Activated CD4-positive, alpha-beta T cell treated with anti-CD3 and anti-CD28 coated beads, Interleukin-2, amount 50 U/mL, for 48 hours (primary cell): ENCODE measurements at regions not wholly inside any gene's neighbourhood (a gene's known extent, or its start where the extent isn't known, plus 50 kb on each side); places are given as distances from the start of the nearest gene placed in this dataset.

Experiments used
- DNase-seq, 2 experiments: peaks; one replicate each; pipeline ENCODE4 v3.0.0-alpha.2; 2020

DNA sequence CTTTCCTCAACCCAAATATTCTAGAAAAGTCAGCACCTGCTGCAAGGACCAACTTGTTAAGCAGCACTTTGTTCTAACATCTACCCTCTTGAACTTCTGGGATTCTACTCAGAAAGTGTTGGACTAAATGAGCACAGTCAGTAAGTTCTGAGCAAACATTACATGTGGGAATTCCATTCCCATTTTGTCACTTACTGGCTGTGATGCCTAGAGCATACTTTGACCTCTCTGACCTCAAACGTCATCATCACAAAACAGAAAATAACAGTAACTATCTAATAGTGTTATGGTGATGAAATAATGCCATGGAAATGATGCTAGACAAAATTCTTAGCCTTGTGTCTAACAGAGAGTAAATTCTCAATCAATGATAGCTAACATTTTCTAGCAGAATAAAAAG is 829.4 kb downstream of the EPHA7 start:
- DNase-seq, result no peak

- no peak for DNase-seq
These were observed 831.2 kb downstream of the EPHA7 start for GRCh38 chr6:92588148-92588547.

DNA sequence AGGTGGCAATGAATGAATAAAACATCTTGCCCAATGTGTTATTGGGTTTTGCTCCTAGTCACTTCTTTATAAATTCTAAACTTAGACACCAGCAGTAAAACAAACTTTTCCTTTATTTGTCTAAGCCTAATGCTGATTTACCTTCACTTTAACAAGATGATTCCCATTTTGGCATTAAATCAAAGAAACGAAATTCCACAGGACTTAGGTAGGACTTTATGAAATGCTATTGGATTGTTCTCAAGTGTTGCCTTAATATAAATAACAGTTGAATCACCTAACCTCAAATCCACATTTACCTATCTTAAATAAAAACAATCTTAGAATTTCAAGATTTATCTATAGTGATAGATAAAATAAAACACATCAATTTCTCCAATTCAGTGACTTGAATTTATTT is 831.8 kb downstream of the EPHA7 start:
- no peak for DNase-seq

DNA sequence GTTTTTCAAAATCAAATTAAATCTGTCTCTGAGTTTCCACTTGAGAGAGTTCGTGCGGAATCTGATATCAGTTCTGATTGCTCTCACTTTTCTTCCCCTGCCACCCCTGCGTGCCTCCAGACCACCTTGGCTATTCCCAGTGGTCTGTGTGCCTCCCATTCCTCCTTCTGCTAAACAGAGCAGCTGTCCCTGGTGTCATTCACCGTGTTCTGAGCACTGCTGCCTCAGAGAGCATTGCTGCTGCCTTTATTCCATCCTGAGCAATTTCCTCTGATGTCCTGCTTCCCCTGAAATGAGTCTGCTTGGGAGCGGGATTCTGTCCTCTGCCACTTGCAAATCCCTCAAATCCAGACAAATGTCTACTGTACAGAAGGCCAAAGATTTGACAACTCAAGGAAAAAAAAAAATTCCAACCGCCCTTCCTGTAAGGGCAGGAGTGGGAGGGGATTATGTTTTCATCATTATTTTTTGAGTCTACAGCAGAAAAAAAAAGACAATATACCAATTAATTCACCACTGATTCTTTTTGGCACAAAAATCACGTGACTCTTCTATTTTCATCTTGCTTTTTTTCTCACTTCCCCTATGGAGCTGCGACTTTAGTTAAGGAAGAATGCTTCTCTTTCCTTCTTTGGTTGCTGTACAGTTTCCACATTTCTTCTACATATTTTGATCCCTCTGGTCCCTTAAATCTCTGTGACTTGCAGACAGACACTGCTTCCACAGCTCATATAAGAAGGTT is 833.0 kb downstream of the EPHA7 start:
- DNase-seq, result no peak

GRCh38 chr6:92582211-92582610 is 837.1 kb downstream of the EPHA7 start:
- DNase-seq, result no peak

DNA sequence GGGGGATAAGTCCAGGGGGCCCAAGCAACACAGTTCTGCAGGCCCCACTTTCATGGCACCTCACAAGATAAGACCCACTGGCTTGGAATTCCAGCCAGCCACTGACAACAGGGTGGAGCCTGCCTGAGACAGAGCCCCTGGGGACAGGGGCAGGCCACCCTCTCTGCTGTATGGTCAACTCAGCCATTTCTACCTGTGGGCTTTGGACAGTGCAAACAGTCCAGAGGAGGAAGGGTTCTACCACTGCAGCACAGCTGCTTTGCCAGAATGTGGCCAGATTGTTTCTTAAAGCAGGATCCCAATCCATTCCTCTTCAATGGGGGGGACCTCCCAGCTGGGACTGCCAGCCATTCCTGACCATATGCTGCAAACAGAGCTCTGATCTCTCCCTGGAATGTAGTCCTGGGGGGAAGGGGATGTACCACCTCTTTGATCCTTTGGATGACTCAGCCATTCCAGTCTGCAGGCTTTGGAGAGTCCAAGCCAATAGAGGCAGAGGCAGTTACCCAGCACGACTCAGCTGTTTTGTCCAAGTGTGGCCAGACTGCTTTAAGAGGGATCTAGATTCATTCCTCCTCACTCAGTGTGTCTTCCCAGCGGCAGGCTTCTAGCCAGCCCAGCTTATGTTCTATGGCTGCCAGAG is 842.2 kb downstream of the EPHA7 start:
- DNase-seq, result no peak

DNA sequence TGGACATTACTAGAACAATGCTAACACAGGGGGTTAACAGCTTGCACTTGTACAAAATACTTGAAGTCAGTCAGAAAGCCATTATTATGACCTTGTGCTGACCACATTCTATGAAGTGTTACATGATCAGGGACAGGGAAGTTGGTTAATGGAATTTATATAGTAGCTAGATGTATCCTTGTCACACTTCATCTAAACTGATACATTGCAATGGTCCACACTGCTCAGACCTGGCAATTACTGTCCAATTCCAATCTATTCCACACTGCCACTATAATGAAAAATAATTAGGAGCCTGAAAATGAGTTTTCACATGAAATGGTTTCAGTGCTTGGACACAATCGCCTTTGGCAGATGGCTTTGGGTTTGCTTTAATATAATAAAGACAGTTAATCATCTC is 850.8 kb downstream of the EPHA7 start:
- no peak for DNase-seq

GRCh38 chr6:92566632-92567031 is 852.7 kb downstream of the EPHA7 start:
- no peak for DNase-seq

GRCh38 chr6:92564376-92564775 is 855.0 kb downstream of the EPHA7 start:
- DNase-seq, result no peak

GRCh38 chr6:92559611-92560010 is 859.7 kb downstream of the EPHA7 start:
- no peak for DNase-seq

- no peak for DNase-seq
These were observed 860.4 kb downstream of the EPHA7 start for GRCh38 chr6:92559003-92559402.

- DNase-seq, result no peak
These were observed 868.9 kb downstream of the EPHA7 start for GRCh38 chr6:92550501-92550900.

- DNase-seq, result no peak
These were observed 873.5 kb downstream of the EPHA7 start for GRCh38 chr6:92545861-92546260.

GRCh38 chr6:92541448-92542060 is 877.8 kb downstream of the EPHA7 start:
- no peak for DNase-seq

DNA sequence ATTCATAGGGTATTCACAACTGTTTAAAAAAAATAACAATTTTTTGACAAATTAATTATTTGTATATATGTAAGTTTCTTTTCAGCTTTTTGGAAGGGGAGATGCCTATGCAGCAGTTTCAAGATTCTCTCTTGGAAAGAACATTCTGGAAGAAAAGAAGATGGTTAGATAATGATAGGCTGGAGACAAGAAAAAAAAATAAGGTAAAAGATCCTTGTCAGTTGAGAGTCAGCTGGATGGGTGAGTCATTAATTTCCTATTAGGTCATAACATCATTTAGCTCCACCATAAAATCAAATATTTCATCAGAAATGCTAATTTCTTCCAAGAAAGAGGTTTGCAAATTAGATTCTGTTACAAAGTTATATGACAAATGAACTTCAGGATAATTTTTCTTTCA is 880.4 kb downstream of the EPHA7 start:
- DNase-seq, result no peak

DNA sequence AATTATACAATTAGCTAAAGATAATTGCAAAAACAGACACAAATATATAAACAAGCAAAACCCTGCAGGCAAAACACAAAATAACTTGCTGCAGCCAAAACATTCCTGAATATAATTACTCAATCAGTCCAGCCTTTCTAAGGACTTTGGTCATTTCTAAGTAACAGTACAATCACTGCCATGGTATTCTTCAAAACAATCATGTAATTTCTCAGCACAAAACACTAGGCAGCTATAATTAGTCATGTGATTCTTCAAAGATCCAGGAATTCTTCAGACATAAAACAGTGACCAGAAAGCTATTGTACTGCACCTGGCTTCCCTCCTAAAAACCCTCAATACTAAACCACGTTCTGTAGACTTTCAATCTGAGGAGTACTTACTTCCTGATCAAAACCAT is 881.1 kb downstream of the EPHA7 start:
- no peak for DNase-seq

DNA sequence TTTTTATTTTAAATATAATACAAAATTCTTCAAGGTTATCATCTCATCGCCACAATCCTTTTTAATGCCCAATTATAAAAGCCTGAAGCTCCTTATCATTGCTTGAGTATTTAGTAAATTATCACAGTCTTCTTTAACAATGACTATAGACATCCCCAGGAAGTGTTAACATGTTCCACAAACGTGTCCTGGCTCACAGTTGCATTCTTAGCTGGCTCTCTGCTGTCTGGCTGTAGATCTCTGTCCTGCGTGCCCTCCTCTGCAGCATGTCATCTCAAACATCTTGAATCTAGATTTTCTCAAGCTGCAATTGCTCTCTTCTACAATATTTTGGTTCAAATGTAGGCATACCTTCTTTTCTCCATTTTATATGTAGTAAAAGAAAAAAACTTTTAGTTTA is 885.2 kb downstream of the EPHA7 start:
- no peak for DNase-seq

DNA sequence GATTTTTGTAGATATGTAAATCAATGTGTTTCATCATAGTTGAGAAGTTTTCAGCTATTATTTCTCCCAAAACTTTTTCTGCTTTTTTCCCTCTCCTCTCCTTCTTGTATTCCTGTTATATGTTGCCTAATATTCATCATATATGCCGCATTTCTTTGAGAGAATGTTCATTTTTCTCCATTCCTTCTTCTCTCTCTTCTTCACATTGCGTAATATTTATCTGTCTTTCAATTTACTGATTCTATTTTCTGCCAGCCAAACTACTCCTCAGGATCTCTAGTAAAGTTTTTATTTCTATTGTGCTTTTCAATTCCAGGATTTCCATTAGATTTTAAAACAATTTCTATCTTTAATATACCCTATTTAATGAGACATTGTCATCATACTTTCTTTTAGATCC is 896.8 kb downstream of the EPHA7 start:
- DNase-seq, result no peak

DNA sequence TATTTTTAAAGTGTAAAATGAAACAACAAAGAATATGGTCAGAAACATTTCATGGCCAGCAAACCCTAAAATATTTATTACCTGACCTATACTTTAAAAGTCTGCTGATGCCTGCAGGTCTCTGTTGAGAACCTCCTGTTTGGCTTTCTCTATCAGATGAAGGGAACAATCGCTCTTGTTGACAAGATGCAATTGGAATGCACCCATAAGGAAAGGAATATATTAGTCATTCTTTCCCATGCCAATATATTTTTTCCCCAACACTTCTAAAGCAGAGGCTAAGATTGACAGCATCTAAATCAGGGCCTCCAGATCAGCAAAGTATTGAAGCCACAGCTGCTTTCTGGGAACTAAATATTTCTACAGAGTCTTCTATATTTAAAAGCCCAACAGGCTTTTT is 897.8 kb downstream of the EPHA7 start:
- no peak for DNase-seq

- DNase-seq, result no peak
These were observed 909.2 kb downstream of the EPHA7 start for GRCh38 chr6:92510137-92510536.

GRCh38 chr6:92507552-92507951 is 911.8 kb downstream of the EPHA7 start:
- DNase-seq, result no peak

DNA sequence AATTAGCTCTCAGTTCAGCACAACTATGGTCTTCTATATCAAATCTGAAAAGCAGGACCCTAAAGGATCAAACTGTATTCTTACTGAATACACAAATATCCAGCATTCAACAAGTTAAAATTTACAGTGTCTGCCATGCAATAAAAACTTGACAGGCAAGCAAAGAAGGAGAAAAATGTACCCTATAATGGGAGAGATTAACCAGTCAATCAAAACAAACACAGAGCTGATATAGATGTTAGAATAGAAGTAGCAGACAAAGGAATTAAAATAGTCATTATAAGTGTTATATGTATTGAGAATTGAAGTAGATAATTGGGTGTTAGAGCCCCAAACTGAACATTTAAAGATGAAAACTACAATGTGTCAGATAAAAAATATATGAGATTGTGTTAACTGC is 914.9 kb downstream of the EPHA7 start:
- no peak for DNase-seq

DNA sequence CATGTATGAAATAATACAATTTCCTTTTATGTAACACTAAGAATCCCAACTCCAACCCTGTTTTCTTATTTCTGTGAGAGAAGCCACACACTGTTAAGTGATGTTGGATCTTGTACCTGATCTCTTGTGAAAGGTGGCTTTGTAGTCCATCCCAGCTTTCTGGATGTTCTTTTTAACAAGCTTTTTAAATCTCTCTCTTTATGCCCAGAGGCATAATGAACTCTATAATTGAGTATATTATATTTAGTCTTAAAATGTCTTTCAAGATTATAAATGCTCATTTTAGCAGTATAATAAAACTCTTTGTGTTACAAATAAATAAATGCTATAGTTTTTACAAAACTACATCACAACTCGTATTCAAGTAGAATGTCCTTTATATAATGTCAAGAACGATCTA is 922.1 kb downstream of the EPHA7 start:
- DNase-seq, result no peak

DNA sequence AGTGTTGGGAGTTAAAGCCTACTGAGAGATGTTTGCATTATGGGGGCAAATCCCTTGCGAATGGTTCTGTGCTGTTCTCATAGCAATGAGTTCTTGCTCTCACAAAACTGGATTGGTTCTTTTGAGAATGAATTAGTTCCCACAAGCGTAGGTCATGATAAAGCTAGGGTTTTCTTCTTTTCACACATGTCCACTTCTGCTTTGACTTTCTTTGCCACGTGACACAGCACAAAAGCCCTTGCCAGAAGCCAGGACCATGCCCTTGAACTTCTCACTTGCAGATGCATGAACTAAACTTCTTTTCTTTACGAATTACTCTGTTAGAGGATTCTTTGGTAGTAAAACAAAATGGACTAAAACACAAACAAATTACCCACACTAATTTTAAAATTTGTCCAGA is 922.8 kb downstream of the EPHA7 start:
- DNase-seq, result no peak

GRCh38 chr6:92495242-92495641 is 924.1 kb downstream of the EPHA7 start:
- no peak for DNase-seq
